Kidney (tissue), 13 donors: ENCODE measurements at regions not wholly inside any gene's neighbourhood (a gene's known extent, or its start where the extent isn't known, plus 50 kb on each side); places are given as distances from the start of the nearest gene placed in this dataset.
"Not testable (repeated sequence)": the region's sequence is repeated elsewhere in the genome, so short reads cannot be mapped to it uniquely, and the experiment has no call there.

Source experiments
- DNase-seq, 5 donors: peaks; one replicate each; pipeline ENCODE4 v3.0.0-alpha.2; 2013 to 2020
- FAIRE-seq: peaks from 2 replicates; lab custom pipeline; 2012; peaks lifted over from hg19 to GRCh38; lab: Jason Lieb, UNC
- H3K27ac ChIP-seq, 2 donors: one replicate each; pipeline ENCODE4 v1.7.0; 2013; ENCODE audit warnings: low read depth in 2 of 2, low read length in 2 of 2, inconsistent platforms in 1 of 2
- H3K27me3 ChIP-seq: one replicate; pipeline ENCODE4 v1.7.1; 2013; ENCODE audit warnings: low read length, inconsistent platforms; ENCODE audit not compliant: control insufficient read depth, insufficient read depth
- H3K36me3 ChIP-seq, 3 donors: one replicate each; pipeline versions ENCODE4 v1.7.0 to v1.7.1; 2013; ENCODE audit warnings: low read length in 3 of 3, control low read depth in 1 of 3, inconsistent platforms in 1 of 3; ENCODE audit not compliant: insufficient read depth in 3 of 3, control insufficient read depth in 2 of 3
- H3K4me1 ChIP-seq, 3 donors: one replicate each; pipeline versions ENCODE4 v1.7.0 to v1.7.1; 2013; ENCODE audit warnings: low read length in 3 of 3, inconsistent platforms in 1 of 3, low read depth in 1 of 3; ENCODE audit not compliant: control insufficient read depth in 2 of 3, insufficient read depth in 2 of 3
- H3K4me3 ChIP-seq, 3 donors: one replicate each; pipeline versions ENCODE4 v1.7.0 to v1.8.1; 2013; ENCODE audit warnings: low read length in 3 of 3, control low read depth in 1 of 3, inconsistent platforms in 1 of 3
- H3K9ac ChIP-seq, 3 donors: one replicate each; pipeline versions ENCODE4 v1.7.0 to v1.7.1; 2013; ENCODE audit warnings: low read length in 3 of 3, control low read depth in 1 of 3, inconsistent platforms in 1 of 3
- H3K9me3 ChIP-seq, 3 donors: one replicate each; pipeline versions ENCODE4 v1.7.0 to v1.7.1; 2013; ENCODE audit warnings: low read length in 3 of 3, control low read depth in 1 of 3, inconsistent platforms in 1 of 3; ENCODE audit not compliant: control insufficient read depth in 2 of 3, insufficient read depth in 1 of 3
- intact Hi-C: fragments of 100-400 bp; cut with DNase I; formaldehyde crosslinking; loops from one replicate; pipeline ENCODE4 v1.11.1; 2022
- TF ChIP-seq, protein P1 (sequence below): IDR thresholded peaks from 3 replicates; pipeline ENCODE4 v1.5.1; 2012; ENCODE audit warnings: mild to moderate bottlenecking, moderate library complexity, borderline replicate concordance; ENCODE audit not compliant: insufficient read depth; ENCODE audit errors: extremely low read depth
- donor health status: control.
- donor health status: control.
- donor health status: control.
- donor health status: control.
- donor health status: control.
- donor health status: DM: yes; HTN: yes; CAD: no.
- donor health status: Normal renal cell carcinoma (clear cell type).

DNA sequence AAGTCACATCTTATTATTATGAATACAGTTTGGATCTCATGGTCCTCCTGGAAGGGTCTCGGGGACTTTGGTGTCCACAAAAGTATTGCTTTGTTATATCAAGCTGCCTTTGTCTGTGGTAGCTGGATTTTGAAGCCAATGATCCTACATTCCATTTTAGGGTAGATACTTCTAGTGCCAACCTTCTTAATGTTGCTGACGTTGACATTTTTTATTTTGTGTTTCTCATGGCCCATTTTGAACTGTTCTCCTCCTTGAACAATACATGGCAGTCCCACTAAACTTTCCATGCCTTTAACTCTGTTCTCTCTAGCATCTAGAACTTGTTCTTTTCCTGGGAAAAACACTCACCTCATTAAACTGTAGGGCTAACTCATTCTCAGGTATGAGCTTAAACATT, 425.8 kb downstream of the KCTD16 start:
- H3K9ac ChIP-seq = no peak overlapping the region
- H3K36me3 ChIP-seq = no peaks in the 10 kb centered on the region
- no peaks in the 10 kb centered on the region for H3K27me3 ChIP-seq
- DNase-seq = no peak
- H3K4me3 ChIP-seq = no peak overlapping the region
- no peaks in the 10 kb centered on the region for H3K4me1 ChIP-seq
- TF ChIP-seq, protein P1, sequence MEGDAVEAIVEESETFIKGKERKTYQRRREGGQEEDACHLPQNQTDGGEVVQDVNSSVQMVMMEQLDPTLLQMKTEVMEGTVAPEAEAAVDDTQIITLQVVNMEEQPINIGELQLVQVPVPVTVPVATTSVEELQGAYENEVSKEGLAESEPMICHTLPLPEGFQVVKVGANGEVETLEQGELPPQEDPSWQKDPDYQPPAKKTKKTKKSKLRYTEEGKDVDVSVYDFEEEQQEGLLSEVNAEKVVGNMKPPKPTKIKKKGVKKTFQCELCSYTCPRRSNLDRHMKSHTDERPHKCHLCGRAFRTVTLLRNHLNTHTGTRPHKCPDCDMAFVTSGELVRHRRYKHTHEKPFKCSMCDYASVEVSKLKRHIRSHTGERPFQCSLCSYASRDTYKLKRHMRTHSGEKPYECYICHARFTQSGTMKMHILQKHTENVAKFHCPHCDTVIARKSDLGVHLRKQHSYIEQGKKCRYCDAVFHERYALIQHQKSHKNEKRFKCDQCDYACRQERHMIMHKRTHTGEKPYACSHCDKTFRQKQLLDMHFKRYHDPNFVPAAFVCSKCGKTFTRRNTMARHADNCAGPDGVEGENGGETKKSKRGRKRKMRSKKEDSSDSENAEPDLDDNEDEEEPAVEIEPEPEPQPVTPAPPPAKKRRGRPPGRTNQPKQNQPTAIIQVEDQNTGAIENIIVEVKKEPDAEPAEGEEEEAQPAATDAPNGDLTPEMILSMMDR = no peak
- FAIRE-seq = no peak
- intact Hi-C loops = no loop called here
- H3K27ac ChIP-seq = no peak overlapping the region
- H3K9me3 ChIP-seq = no peaks in the 10 kb centered on the region

DNA sequence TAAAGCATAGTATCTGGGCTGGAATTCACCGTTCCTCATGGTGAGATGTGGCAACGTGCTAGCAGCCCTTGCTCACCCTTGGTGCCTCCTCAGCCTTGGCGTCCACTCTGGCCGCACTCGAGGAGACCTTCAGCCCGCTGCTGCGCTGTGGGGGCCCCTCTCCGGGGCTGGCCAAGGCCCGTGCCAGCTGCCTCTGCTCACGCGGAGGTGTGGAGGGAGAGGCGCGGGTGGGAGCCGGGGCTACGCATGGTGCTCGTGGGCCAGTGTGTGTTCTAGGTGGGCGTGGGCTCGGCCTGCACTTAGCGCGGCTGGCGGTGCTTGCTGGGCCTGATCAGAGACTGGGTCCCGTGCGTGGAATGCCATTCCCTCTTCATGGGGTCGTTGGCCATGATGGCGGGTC, 424.2 kb downstream of the KCTD16 start:
- intact Hi-C loops = no loop called here
- DNase-seq = peak in 1 of 5 donors; percentile 48
- Histone ChIP-seq H3K36me3 (no peaks in the 10 kb centered on the region), H3K27ac (no peak overlapping the region), H3K9ac (no peak overlapping the region), H3K27me3 (no peaks in the 10 kb centered on the region), H3K9me3 (no peaks in the 10 kb centered on the region), H3K4me1 (no peaks in the 10 kb centered on the region), H3K4me3 (no peak overlapping the region)
- no peak for FAIRE-seq
- TF ChIP-seq, protein P1 = no peak

DNA sequence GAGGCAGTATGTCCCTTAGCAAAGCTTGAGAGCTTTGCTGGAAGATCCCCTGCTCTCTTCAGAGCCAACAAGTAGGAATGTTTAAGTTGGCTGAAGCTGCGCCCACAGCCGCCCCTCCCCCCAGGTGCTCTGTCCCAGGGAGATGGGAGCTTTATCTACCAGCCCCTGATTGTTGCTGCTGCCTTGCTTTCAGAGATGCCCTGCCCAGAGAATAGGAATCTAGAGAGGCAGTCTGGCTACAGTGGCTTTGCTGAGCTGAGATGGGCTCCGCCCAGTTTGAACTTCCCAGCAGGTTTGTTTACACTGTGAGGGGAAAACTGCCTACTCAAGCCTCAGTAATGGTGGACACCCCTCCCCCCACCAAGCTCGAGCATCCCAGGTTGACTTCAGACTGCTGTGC, 423.6 kb downstream of the KCTD16 start:
- DNase-seq, H3K9ac ChIP-seq, H3K4me1 ChIP-seq, H3K27me3 ChIP-seq, FAIRE-seq, H3K4me3 ChIP-seq, H3K36me3 ChIP-seq, intact Hi-C loops, H3K9me3 ChIP-seq, H3K27ac ChIP-seq: not testable (repeated sequence)

DNA sequence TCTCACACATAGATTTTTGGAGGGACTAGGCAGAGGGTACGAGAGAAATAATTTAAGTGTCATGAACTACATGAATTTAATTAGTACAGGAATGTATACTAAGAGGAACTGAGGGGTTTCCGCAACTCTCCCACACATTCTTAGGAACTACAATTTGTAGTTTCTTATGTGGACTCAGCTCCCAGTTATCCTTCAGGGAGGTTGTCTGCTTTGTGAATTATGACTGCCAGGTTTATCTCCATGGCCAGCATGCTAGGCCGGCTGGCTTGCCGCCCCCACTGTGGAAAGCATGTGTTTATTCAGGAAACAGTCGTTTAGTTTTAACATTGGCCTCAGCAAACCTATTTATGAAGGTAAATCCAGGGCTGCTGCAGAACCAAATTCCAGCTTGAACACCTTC, 415.0 kb downstream of the KCTD16 start:
- no peak overlapping the region for H3K9ac ChIP-seq
- H3K4me1 ChIP-seq = peaks cover 0 to 5% (median 0%) of the 10 kb centered on the region in 3 donors
- TF ChIP-seq, protein P1 = no peak
- H3K27me3 ChIP-seq = no peaks in the 10 kb centered on the region
- no peaks in the 10 kb centered on the region for H3K9me3 ChIP-seq
- H3K27ac ChIP-seq = no peak overlapping the region
- DNase-seq = peak in 4 of 5 donors; percentile 48 to 83 (median 64)
- no peaks in the 10 kb centered on the region for H3K36me3 ChIP-seq
- intact Hi-C loops = no loop called here
- no peak overlapping the region for H3K4me3 ChIP-seq
- no peak for FAIRE-seq
